ENCODE measurements at regions not wholly inside any gene's neighbourhood (a gene's known extent, or its start where the extent isn't known, plus 50 kb on each side); places are given as distances from the start of the nearest gene placed in this dataset.
A peak's percentile ranks its signal among the peaks of the same experiment; 100 is the strongest.

- H3K27ac ChIP-seq (ENCODE audit: low read depth, low read length) = no peak overlapping the region
- no peaks in the 10 kb centered on the region for H3K36me3 ChIP-seq (ENCODE audit: control insufficient read depth in 1 of 2, insufficient read depth in 2 of 2, low read length in 2 of 2)
- H3K4me1 ChIP-seq (ENCODE audit: control insufficient read depth in 1 of 2, insufficient read depth in 2 of 2, low read length in 2 of 2) = peaks cover 10% of the 10 kb centered on the region in 2 donors
- H3K27me3 ChIP-seq (ENCODE audit: control insufficient read depth in 1 of 2, insufficient read depth in 2 of 2, low read length in 2 of 2) = no peaks in the 10 kb centered on the region
- H3K9ac ChIP-seq (ENCODE audit: low read depth in 1 of 2, low read length in 2 of 2) = no peak overlapping the region
- H3K9me3 ChIP-seq (ENCODE audit: control insufficient read depth in 1 of 2, low read length in 2 of 2) = no peaks in the 10 kb centered on the region
- H3K4me3 ChIP-seq (ENCODE audit: low read depth in 1 of 2, low read length in 2 of 2) = no peak overlapping the region
Observed at GRCh38 chr20:50258790-50259483, 68.3 kb downstream of the CEBPB start.

- Histone ChIP-seq H3K9ac (ENCODE audit: low read depth in 1 of 2, low read length in 2 of 2) (no peak overlapping the region), H3K27ac (ENCODE audit: low read depth, low read length) (no peak overlapping the region), H3K9me3 (ENCODE audit: control insufficient read depth in 1 of 2, low read length in 2 of 2) (no peaks in the 10 kb centered on the region), H3K4me1 (ENCODE audit: control insufficient read depth in 1 of 2, insufficient read depth in 2 of 2, low read length in 2 of 2) (peaks cover 10% of the 10 kb centered on the region in 2 donors), H3K27me3 (ENCODE audit: control insufficient read depth in 1 of 2, insufficient read depth in 2 of 2, low read length in 2 of 2) (no peaks in the 10 kb centered on the region), H3K36me3 (ENCODE audit: control insufficient read depth in 1 of 2, insufficient read depth in 2 of 2, low read length in 2 of 2) (no peaks in the 10 kb centered on the region), H3K4me3 (ENCODE audit: low read depth in 1 of 2, low read length in 2 of 2) (no peak overlapping the region)
Observed at GRCh38 chr20:50259705-50260478, 69.3 kb downstream of the CEBPB start.

- H3K4me1 ChIP-seq (ENCODE audit: control insufficient read depth in 1 of 2, insufficient read depth in 2 of 2, low read length in 2 of 2) = peaks cover 10% of the 10 kb centered on the region in 2 donors
- H3K9me3 ChIP-seq (ENCODE audit: control insufficient read depth in 1 of 2, low read length in 2 of 2) = no peaks in the 10 kb centered on the region
- H3K27ac ChIP-seq (ENCODE audit: low read depth, low read length) = no peak overlapping the region
- no peaks in the 10 kb centered on the region for H3K27me3 ChIP-seq (ENCODE audit: control insufficient read depth in 1 of 2, insufficient read depth in 2 of 2, low read length in 2 of 2)
- no peak overlapping the region for H3K4me3 ChIP-seq (ENCODE audit: low read depth in 1 of 2, low read length in 2 of 2)
- H3K9ac ChIP-seq (ENCODE audit: low read depth in 1 of 2, low read length in 2 of 2) = no peak overlapping the region
- no peaks in the 10 kb centered on the region for H3K36me3 ChIP-seq (ENCODE audit: control insufficient read depth in 1 of 2, insufficient read depth in 2 of 2, low read length in 2 of 2)
Observed at GRCh38 chr20:50260479-50261221, 70.0 kb downstream of the CEBPB start.

- no peak overlapping the region for H3K9ac ChIP-seq (ENCODE audit: low read depth in 1 of 2, low read length in 2 of 2)
Observed at GRCh38 chr20:50261471-50262212, 71.0 kb downstream of the CEBPB start.

GRCh38 chr20:50263831-50264230 lies 73.2 kb downstream of the CEBPB start:
- Histone ChIP-seq H3K27ac (ENCODE audit: low read depth, low read length) (no peak overlapping the region), H3K27me3 (ENCODE audit: control insufficient read depth in 1 of 2, insufficient read depth in 2 of 2, low read length in 2 of 2) (no peaks in the 10 kb centered on the region), H3K4me1 (ENCODE audit: control insufficient read depth in 1 of 2, insufficient read depth in 2 of 2, low read length in 2 of 2) (peaks cover 26 to 31% of the 10 kb centered on the region in 2 donors), H3K9ac (ENCODE audit: low read depth in 1 of 2, low read length in 2 of 2) (no peak overlapping the region), H3K36me3 (ENCODE audit: control insufficient read depth in 1 of 2, insufficient read depth in 2 of 2, low read length in 2 of 2) (no peaks in the 10 kb centered on the region), H3K9me3 (ENCODE audit: control insufficient read depth in 1 of 2, low read length in 2 of 2) (no peaks in the 10 kb centered on the region), H3K4me3 (ENCODE audit: low read depth in 1 of 2, low read length in 2 of 2) (no peak overlapping the region)

More at GRCh38 chr20:50261471-50262212, 71.0 kb downstream of the CEBPB start:
- Histone ChIP-seq H3K27me3 (ENCODE audit: control insufficient read depth in 1 of 2, insufficient read depth in 2 of 2, low read length in 2 of 2) (no peaks in the 10 kb centered on the region), H3K27ac (ENCODE audit: low read depth, low read length) (no peak overlapping the region), H3K9me3 (ENCODE audit: control insufficient read depth in 1 of 2, low read length in 2 of 2) (no peaks in the 10 kb centered on the region), H3K4me3 (ENCODE audit: low read depth in 1 of 2, low read length in 2 of 2) (no peak overlapping the region), H3K4me1 (ENCODE audit: control insufficient read depth in 1 of 2, insufficient read depth in 2 of 2, low read length in 2 of 2) (peaks cover 10 to 13% of the 10 kb centered on the region in 2 donors), H3K36me3 (ENCODE audit: control insufficient read depth in 1 of 2, insufficient read depth in 2 of 2, low read length in 2 of 2) (no peaks in the 10 kb centered on the region)

- Histone ChIP-seq H3K9ac (ENCODE audit: low read depth in 1 of 2, low read length in 2 of 2) (no peak overlapping the region), H3K4me1 (ENCODE audit: control insufficient read depth in 1 of 2, insufficient read depth in 2 of 2, low read length in 2 of 2) (peaks cover 23 to 29% of the 10 kb centered on the region in 2 donors), H3K4me3 (ENCODE audit: low read depth in 1 of 2, low read length in 2 of 2) (no peak overlapping the region), H3K27me3 (ENCODE audit: control insufficient read depth in 1 of 2, insufficient read depth in 2 of 2, low read length in 2 of 2) (no peaks in the 10 kb centered on the region), H3K36me3 (ENCODE audit: control insufficient read depth in 1 of 2, insufficient read depth in 2 of 2, low read length in 2 of 2) (no peaks in the 10 kb centered on the region), H3K9me3 (ENCODE audit: control insufficient read depth in 1 of 2, low read length in 2 of 2) (no peaks in the 10 kb centered on the region), H3K27ac (ENCODE audit: low read depth, low read length) (no peak overlapping the region)
Observed at GRCh38 chr20:50264534-50265145, 74.0 kb downstream of the CEBPB start.

- Histone ChIP-seq H3K4me3 (ENCODE audit: low read depth in 1 of 2, low read length in 2 of 2) (no peak overlapping the region), H3K9me3 (ENCODE audit: control insufficient read depth in 1 of 2, low read length in 2 of 2) (no peaks in the 10 kb centered on the region), H3K27me3 (ENCODE audit: control insufficient read depth in 1 of 2, insufficient read depth in 2 of 2, low read length in 2 of 2) (no peaks in the 10 kb centered on the region), H3K9ac (ENCODE audit: low read depth in 1 of 2, low read length in 2 of 2) (no peak overlapping the region), H3K36me3 (ENCODE audit: control insufficient read depth in 1 of 2, insufficient read depth in 2 of 2, low read length in 2 of 2) (no peaks in the 10 kb centered on the region), H3K4me1 (ENCODE audit: control insufficient read depth in 1 of 2, insufficient read depth in 2 of 2, low read length in 2 of 2) (peaks cover 20 to 21% of the 10 kb centered on the region in 2 donors), H3K27ac (ENCODE audit: low read depth, low read length) (no peak overlapping the region)
Observed at GRCh38 chr20:50265245-50265946, 74.8 kb downstream of the CEBPB start.

GRCh38 chr20:50266293-50267040 lies 75.8 kb downstream of the CEBPB start:
- peak overlapping the region in 1 of 2 donors; percentile 35 for H3K9ac ChIP-seq (ENCODE audit: low read depth in 1 of 2, low read length in 2 of 2)
- peaks cover 21% of the 10 kb centered on the region in 2 donors for H3K4me1 ChIP-seq (ENCODE audit: control insufficient read depth in 1 of 2, insufficient read depth in 2 of 2, low read length in 2 of 2)
- no peaks in the 10 kb centered on the region for H3K9me3 ChIP-seq (ENCODE audit: control insufficient read depth in 1 of 2, low read length in 2 of 2)
- no peak overlapping the region for H3K27ac ChIP-seq (ENCODE audit: low read depth, low read length)
- H3K27me3 ChIP-seq (ENCODE audit: control insufficient read depth in 1 of 2, insufficient read depth in 2 of 2, low read length in 2 of 2) = no peaks in the 10 kb centered on the region
- no peaks in the 10 kb centered on the region for H3K36me3 ChIP-seq (ENCODE audit: control insufficient read depth in 1 of 2, insufficient read depth in 2 of 2, low read length in 2 of 2)
- no peak overlapping the region for H3K4me3 ChIP-seq (ENCODE audit: low read depth in 1 of 2, low read length in 2 of 2)

Measured in duodenal mucosa (tissue), 2 donors.